H1 (cell line): ENCODE measurements at regions not wholly inside any gene's neighbourhood (a gene's known extent, or its start where the extent isn't known, plus 50 kb on each side); places are given as distances from the start of the nearest gene placed in this dataset.

ENCODE experiments used
- CTCF ChIA-PET: fragments of 300-600 bp; sonication (Branson Sonifier 250); formaldehyde crosslinking; loops from one replicate; lab custom pipeline; 2021; ENCODE audit not compliant: partially characterized antibody; lab: Charles Lee
- POLR2A ChIA-PET: fragments of 300-600 bp; sonication (Branson Sonifier 250); formaldehyde crosslinking; loops from one replicate; lab custom pipeline; 2021; ENCODE audit warnings: inconsistent platforms; ENCODE audit not compliant: partially characterized antibody; lab: Charles Lee
- DNase-seq, 2 experiments: peaks; one replicate each; pipeline versions ENCODE4 v3.0.0 to v3.0.0-alpha.2; 2010 to 2022; ENCODE audit warnings: low spot score in 2 of 2, low read depth in 1 of 2, mixed read lengths in 1 of 2
- FAIRE-seq: peaks from 2 replicates; lab custom pipeline; 2011; peaks lifted over from hg19 to GRCh38; lab: Jason Lieb, UNC
- H2AFZ ChIP-seq: 2 replicates; pipeline ENCODE4 v1.8.1; 2012; ENCODE audit warnings: low read length, inconsistent platforms
- H2AK5ac ChIP-seq: 2 replicates; pipeline ENCODE4 v1.6.1; 2013; ENCODE audit warnings: low read depth, low read length
- H2BK120ac ChIP-seq: replicated peaks from 2 replicates; pipeline ENCODE3; 2013; ENCODE audit warnings: low read depth, low read length, inconsistent platforms
- H2BK12ac ChIP-seq: 2 replicates; pipeline ENCODE4 v1.6.1; 2013; ENCODE audit warnings: low read depth, low read length
- H2BK15ac ChIP-seq: 2 replicates; pipeline ENCODE4 v1.6.1; 2013; ENCODE audit warnings: low read length
- H2BK20ac ChIP-seq: 2 replicates; pipeline ENCODE4 v1.6.1; 2013; ENCODE audit warnings: low read length
- H2BK5ac ChIP-seq: 2 replicates; pipeline ENCODE4 v1.6.1; 2013; ENCODE audit warnings: low read depth, low read length
- H3K14ac ChIP-seq: 2 replicates; pipeline ENCODE4 v1.6.1; 2013; ENCODE audit warnings: inconsistent platforms; ENCODE audit not compliant: insufficient read length
- H3K18ac ChIP-seq: 2 replicates; pipeline ENCODE4 v1.6.1; 2013; ENCODE audit warnings: low read length; ENCODE audit errors: extremely low read depth
- H3K23ac ChIP-seq: 2 replicates; pipeline ENCODE4 v1.6.1; 2013; ENCODE audit warnings: inconsistent platforms; ENCODE audit not compliant: insufficient read length
- H3K23me2 ChIP-seq: 2 replicates; pipeline ENCODE4 v1.6.1; 2013; ENCODE audit warnings: low read depth, low read length
- H3K27ac ChIP-seq: 2 replicates; pipeline ENCODE4 v1.6.1; 2011; ENCODE audit warnings: low read depth, low read length, inconsistent platforms
- H3K27me3 ChIP-seq, 4 experiments: replicated peaks in 1 of 4; 1 replicate in 1 of 4; 2 replicates in 3 of 4; pipeline versions ENCODE4 v1.6.1 to v1.8.1; 2011 to 2013; ENCODE audit warnings: low read length in 3 of 4, mild to moderate bottlenecking in 3 of 4, inconsistent platforms in 2 of 4, mixed read lengths in 2 of 4, moderate library complexity in 1 of 4; ENCODE audit not compliant: control insufficient read depth in 3 of 4, insufficient read depth in 3 of 4; ENCODE audit errors: extremely low read depth in 1 of 4
- H3K36me3 ChIP-seq, 4 experiments: 2 replicates each; pipeline versions ENCODE4 v1.6.1 to v1.8.1; 2011 to 2013; ENCODE audit warnings: mild to moderate bottlenecking in 4 of 4, low read length in 3 of 4, moderate library complexity in 2 of 4, control low read depth in 1 of 4, inconsistent platforms in 1 of 4; ENCODE audit not compliant: insufficient read depth in 4 of 4, control insufficient read depth in 2 of 4
- H3K4ac ChIP-seq: replicated peaks from 2 replicates; pipeline ENCODE3; 2013; ENCODE audit warnings: low read length, low read depth, mixed read lengths, inconsistent platforms; ENCODE audit not compliant: insufficient read length
- H3K4me1 ChIP-seq, 4 experiments: replicated peaks in 1 of 4; 1 replicate in 1 of 4; 2 replicates in 3 of 4; pipeline versions ENCODE4 v1.6.1 to v1.8.1; 2011 to 2013; ENCODE audit warnings: low read length in 3 of 4, inconsistent platforms in 2 of 4, mixed read lengths in 1 of 4; ENCODE audit not compliant: insufficient read depth in 4 of 4, control insufficient read depth in 3 of 4
- H3K4me2 ChIP-seq, 2 experiments: 2 replicates each; pipeline versions ENCODE4 v1.6.1 to v1.8.1; 2011 to 2013; ENCODE audit warnings: low read depth in 2 of 2, low read length in 2 of 2, control low read depth in 1 of 2, inconsistent platforms in 1 of 2, mild to moderate bottlenecking in 1 of 2; ENCODE audit not compliant: insufficient read depth in 1 of 2
- H3K4me3 ChIP-seq, 4 experiments: fragments of 200-600, 300-600 bp in 1 of 4; sonication (generic), shearing (Covaris generic), sonication (Bioruptor Twin) in 1 of 4; 2 replicates each; pipeline versions ENCODE4 v1.5.1 to v1.8.1; 2011 to 2016; ENCODE audit warnings: low read length in 4 of 4, low read depth in 3 of 4, control low read depth in 2 of 4, inconsistent platforms in 2 of 4, mild to moderate bottlenecking in 2 of 4, mixed read lengths in 1 of 4, moderate library complexity in 1 of 4; ENCODE audit not compliant: insufficient read depth in 2 of 4; ENCODE audit errors: extremely low read depth in 1 of 4
- H3K56ac ChIP-seq: replicated peaks from 2 replicates; pipeline ENCODE3; 2013; ENCODE audit warnings: low read depth, mild to moderate bottlenecking, mixed read lengths, low read length, inconsistent platforms; ENCODE audit not compliant: insufficient read length
- H3K79me1 ChIP-seq: 2 replicates; pipeline ENCODE4 v1.6.1; 2013; ENCODE audit warnings: low read depth, low read length, control low read depth
- H3K79me2 ChIP-seq, 2 experiments: 2 replicates each; pipeline versions ENCODE4 v1.6.1 to v1.8.1; 2012 to 2013; ENCODE audit warnings: low read length in 2 of 2, mild to moderate bottlenecking in 2 of 2, inconsistent platforms in 1 of 2; ENCODE audit not compliant: insufficient read depth in 2 of 2, control insufficient read depth in 1 of 2
- H3K9ac ChIP-seq, 4 experiments: replicated peaks in 1 of 4; 1 replicate in 1 of 4; 2 replicates in 3 of 4; pipeline versions ENCODE4 v1.6.1 to v1.8.1; 2011 to 2013; ENCODE audit warnings: low read depth in 3 of 4, low read length in 3 of 4, control low read depth in 2 of 4, mild to moderate bottlenecking in 2 of 4, moderate library complexity in 2 of 4, inconsistent platforms in 1 of 4; ENCODE audit errors: extremely low read depth in 1 of 4
- H3K9me3 ChIP-seq, 2 experiments: 2 replicates each; pipeline versions ENCODE4 v1.6.1 to v1.8.1; 2012 to 2013; ENCODE audit warnings: mild to moderate bottlenecking in 2 of 2, moderate library complexity in 2 of 2, control low read depth in 1 of 2, inconsistent platforms in 1 of 2, low read depth in 1 of 2, low read length in 1 of 2, mixed read lengths in 1 of 2; ENCODE audit not compliant: insufficient read depth in 2 of 2
- H4K20me1 ChIP-seq, 2 experiments: replicated peaks in 1 of 2; 2 replicates each; pipeline versions ENCODE3 to v1.8.1; 2011 to 2013; ENCODE audit warnings: inconsistent platforms in 2 of 2, low read length in 2 of 2, mild to moderate bottlenecking in 1 of 2; ENCODE audit not compliant: insufficient read depth in 2 of 2, control insufficient read depth in 1 of 2
- H4K5ac ChIP-seq: 2 replicates; pipeline ENCODE4 v1.6.1; 2013; ENCODE audit warnings: low read length, low read depth, mixed read lengths, inconsistent platforms; ENCODE audit not compliant: insufficient read length
- H4K8ac ChIP-seq: 2 replicates; pipeline ENCODE4 v1.8.0; 2013; ENCODE audit warnings: mild to moderate bottlenecking, moderate library complexity, low read length, inconsistent platforms; ENCODE audit not compliant: insufficient read depth; ENCODE audit errors: extremely low read depth
- H4K91ac ChIP-seq: replicated peaks from 2 replicates; pipeline ENCODE3; 2013; ENCODE audit warnings: low read length, mixed read lengths, inconsistent platforms; ENCODE audit not compliant: insufficient read length
- ASH2L ChIP-seq: fragments of 200-600, 300-600 bp; sonication (generic); IDR thresholded peaks from one replicate; pipeline ENCODE4 v1.7.1; 2017; ENCODE audit warnings: low read length
- BACH1 ChIP-seq: IDR thresholded peaks from 2 replicates; pipeline ENCODE4 v1.6.1; 2012; ENCODE audit warnings: low read length, improper control_type of control experiment
- BRCA1 ChIP-seq: IDR thresholded peaks from 2 replicates; pipeline ENCODE4 v1.6.1; 2012; ENCODE audit warnings: low read depth, low read length, improper control_type of control experiment
- CBX5 ChIP-seq: fragments of 300-800, 300-1000 bp; sonication (generic); IDR thresholded peaks from 2 replicates; pipeline ENCODE4 v1.7.1; 2016; ENCODE audit warnings: antibody characterized with exemption, low read length, low read depth
- CREB1 ChIP-seq: IDR thresholded peaks from 2 replicates; pipeline ENCODE4 v1.6.1; 2012; ENCODE audit warnings: inconsistent platforms
- EZH2 ChIP-seq: fragments of 200-600 bp; sonication (generic); IDR thresholded peaks from 2 replicates; pipeline ENCODE4 v1.7.1; 2012; ENCODE audit warnings: low read depth, mild to moderate bottlenecking, moderate library complexity, low read length, inconsistent platforms; ENCODE audit not compliant: severe bottlenecking
- PHF8 ChIP-seq: fragments of 200-600 bp; sonication (generic); conservative IDR thresholded peaks from 2 replicates; pipeline ENCODE4 v1.7.1; 2012; ENCODE audit warnings: low read depth, mild to moderate bottlenecking, inconsistent platforms, low read length, moderate library complexity
- SP1 ChIP-seq: IDR thresholded peaks from 2 replicates; pipeline ENCODE4 v1.6.1; 2011; ENCODE audit warnings: low read depth, low read length
- SRF ChIP-seq: IDR thresholded peaks from 2 replicates; pipeline ENCODE4 v1.6.1; 2011; ENCODE audit warnings: mild to moderate bottlenecking, low read depth, low read length, moderate library complexity
- TBP ChIP-seq: IDR thresholded peaks from 2 replicates; pipeline ENCODE4 v1.6.1; 2011; ENCODE audit warnings: low read depth, low read length, improper control_type of control experiment
- USF2 ChIP-seq: IDR thresholded peaks from 2 replicates; pipeline ENCODE4 v1.6.1; 2011; ENCODE audit warnings: low read length, improper control_type of control experiment
- ZNF274 ChIP-seq: IDR thresholded peaks from 2 replicates; pipeline ENCODE4 v1.7.0; 2012; ENCODE audit warnings: low read length, borderline replicate concordance; ENCODE audit errors: extremely low read depth
- WGBS, 2 experiments: shearing (Covaris generic) in 1 of 2; methylation state at CpG; one replicate each; pipeline versions ENCODE4 v1.1.6 to v1.1.7; 2013 to 2015; ENCODE audit warnings: low lambda C conversion rate in 2 of 2, mixed read lengths in 2 of 2, inconsistent platforms in 1 of 2, low coverage in 1 of 2, missing lambda C conversion rate in 1 of 2; ENCODE audit not compliant: insufficient replicate concordance in 2 of 2, insufficient coverage in 1 of 2, insufficient read length in 1 of 2; ENCODE audit errors: extremely low coverage in 1 of 2, missing lambda C conversion rate in 1 of 2; 5-methylcytosine and 5-hydroxymethylcytosine counted together
- TF ChIP-seq, protein P1 (sequence below): IDR thresholded peaks from 2 replicates; pipeline ENCODE4 v1.6.1; 2012; ENCODE audit warnings: inconsistent platforms

GRCh38 chr14:82449926-82450468 lies 916.3 kb upstream of the SEL1L start:
- Histone ChIP-seq H4K20me1 (no peaks in the 10 kb centered on the region), H2BK120ac (no peak overlapping the region), H3K4me1 (no peaks in the 10 kb centered on the region; a peak in 1 of 7 replicates), H3K27ac (no peak overlapping the region), H3K14ac (no peak overlapping the region), H2BK12ac (no peak overlapping the region), H3K79me2 (no peaks in the 10 kb centered on the region), H3K56ac (no peak overlapping the region), H2AK5ac (no peak overlapping the region), H3K23me2 (no peaks in the 10 kb centered on the region), H2BK5ac (no peak overlapping the region), H3K27me3 (no peaks in the 10 kb centered on the region), H3K36me3 (no peaks in the 10 kb centered on the region), H2BK15ac (no peak overlapping the region), H3K18ac (no peak overlapping the region), H4K5ac (no peak overlapping the region), H3K4me3 (no peak overlapping the region), H3K4me2 (no peak overlapping the region), H2BK20ac (no peak overlapping the region), H3K9me3 (no peaks in the 10 kb centered on the region), H4K91ac (no peak overlapping the region), H3K9ac (no peak overlapping the region), H2AFZ (no peak overlapping the region), H4K8ac (no peak overlapping the region), H3K79me1 (no peaks in the 10 kb centered on the region), H3K4ac (no peak overlapping the region), H3K23ac (no peak overlapping the region)
- ChIA-PET CTCF (interaction anchor here (0.6 kb wide), 1 partner anchor 354 kb away, joined by 3 read pairs; no protein-coding TSS in a partner anchor), POLR2A (no interaction called here)
- TF ChIP-seq CBX5 = no peak
- no peak for TF ChIP-seq SRF
- no peak for TF ChIP-seq BACH1
- no peak for TF ChIP-seq ASH2L
- no peak for TF ChIP-seq TBP
- TF ChIP-seq CREB1 = no peak
- no peak for TF ChIP-seq SP1
- TF ChIP-seq ZNF274 = no peak
- TF ChIP-seq EZH2 = no peak
- no peak for TF ChIP-seq USF2
- TF ChIP-seq, protein P1, sequence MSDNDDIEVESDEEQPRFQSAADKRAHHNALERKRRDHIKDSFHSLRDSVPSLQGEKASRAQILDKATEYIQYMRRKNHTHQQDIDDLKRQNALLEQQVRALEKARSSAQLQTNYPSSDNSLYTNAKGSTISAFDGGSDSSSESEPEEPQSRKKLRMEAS = no peak
- no peak for TF ChIP-seq PHF8
- no peak for TF ChIP-seq BRCA1
- WGBS, 2 experiments = 92% methylated on average over 5 of the region's 5 CpGs; no CpG with 5 or more reads in 1 of the 2 experiments
- FAIRE-seq (no peak), DNase-seq (no peak)
